Mesendoderm (in vitro differentiated cells): ENCODE measurements at regions not wholly inside any gene's neighbourhood (a gene's known extent, or its start where the extent isn't known, plus 50 kb on each side); places are given as distances from the start of the nearest gene placed in this dataset.

Source experiments
- DNase-seq: peaks from one replicate; pipeline ENCODE4 v3.0.0; 2013
- H2AK5ac ChIP-seq: 2 replicates; pipeline ENCODE4 v1.6.1; 2013; ENCODE audit warnings: low read length, inconsistent platforms
- H2BK120ac ChIP-seq: 2 replicates; pipeline ENCODE4 v1.6.1; 2013; ENCODE audit warnings: low read depth, mild to moderate bottlenecking, low read length, moderate library complexity, mixed read lengths
- H2BK15ac ChIP-seq: replicated peaks from 2 replicates; pipeline ENCODE4 v1.6.1; 2013; ENCODE audit warnings: low read depth, mild to moderate bottlenecking, moderate library complexity
- H2BK5ac ChIP-seq: 2 replicates; pipeline ENCODE4 v1.6.1; 2013; ENCODE audit warnings: low read length, inconsistent platforms
- H3K18ac ChIP-seq: 2 replicates; pipeline ENCODE4 v1.6.1; 2013; ENCODE audit warnings: mild to moderate bottlenecking, low read length, mixed read lengths
- H3K23ac ChIP-seq: one replicate; pipeline ENCODE4 v1.6.1; 2013; ENCODE audit warnings: low read length
- H3K27ac ChIP-seq: 2 replicates; pipeline ENCODE4 v1.5.1; 2013; ENCODE audit warnings: low read depth, mild to moderate bottlenecking, inconsistent platforms, low read length, moderate library complexity
- H3K27me3 ChIP-seq: 2 replicates; pipeline ENCODE4 v1.6.1; 2013; ENCODE audit warnings: low read length, control low read depth, mild to moderate bottlenecking, inconsistent platforms; ENCODE audit not compliant: insufficient read depth, poor library complexity
- H3K36me3 ChIP-seq: 2 replicates; pipeline ENCODE4 v1.6.1; 2013; ENCODE audit warnings: low read length, inconsistent platforms; ENCODE audit not compliant: control insufficient read depth, insufficient read depth
- H3K4ac ChIP-seq: one replicate; pipeline ENCODE4 v1.6.1; 2013; ENCODE audit warnings: low read depth, mild to moderate bottlenecking, low read length, moderate library complexity
- H3K4me1 ChIP-seq: 2 replicates; pipeline ENCODE4 v1.6.1; 2013; ENCODE audit warnings: low read depth, low read length, inconsistent platforms; ENCODE audit not compliant: control insufficient read depth
- H3K4me2 ChIP-seq: 2 replicates; pipeline ENCODE4 v1.6.1; 2013; ENCODE audit warnings: low read length
- H3K4me3 ChIP-seq: 2 replicates; pipeline ENCODE4 v1.5.1; 2013; ENCODE audit warnings: mild to moderate bottlenecking, low read length
- H3K56ac ChIP-seq: one replicate; pipeline ENCODE4 v1.6.1; 2013; ENCODE audit warnings: low read length
- H3K79me1 ChIP-seq: 2 replicates; pipeline ENCODE4 v1.6.1; 2013; ENCODE audit warnings: low read length, inconsistent platforms
- H3K79me2 ChIP-seq: 2 replicates; pipeline ENCODE4 v1.6.1; 2013; ENCODE audit warnings: mild to moderate bottlenecking, low read length; ENCODE audit not compliant: control insufficient read depth, insufficient read depth
- H3K9ac ChIP-seq: 2 replicates; pipeline ENCODE4 v1.6.1; 2013; ENCODE audit warnings: low read length, inconsistent platforms
- H4K5ac ChIP-seq: one replicate; pipeline ENCODE4 v1.6.1; 2013; ENCODE audit warnings: low read length
- H4K8ac ChIP-seq: one replicate; pipeline ENCODE4 v1.6.1; 2013; ENCODE audit warnings: low read depth, mild to moderate bottlenecking, control low read depth, low read length, moderate library complexity
- WGBS: extraction: QIAGEN DNeasy Blood & Tissue Kit; methylation state at CpG from one replicate; pipeline ENCODE4 v1.1.7; 2013; ENCODE audit warnings: low lambda C conversion rate, missing lambda C conversion rate; ENCODE audit not compliant: insufficient coverage; ENCODE audit errors: extremely low coverage; 5-methylcytosine and 5-hydroxymethylcytosine counted together

GRCh38 chr6:1136415-1136774 lies 175.5 kb upstream of the FOXQ1 start:
- Histone ChIP-seq H3K79me2 (no peaks in the 10 kb centered on the region), H3K36me3 (no peaks in the 10 kb centered on the region), H4K8ac (no peak overlapping the region), H2AK5ac (no peak overlapping the region), H2BK5ac (no peak overlapping the region), H2BK15ac (no peak overlapping the region), H3K4me3 (no peak overlapping the region), H3K9ac (no peak overlapping the region), H3K27ac (no peak overlapping the region), H3K27me3 (no peaks in the 10 kb centered on the region), H3K4me2 (no peak overlapping the region), H4K5ac (no peak overlapping the region), H2BK120ac (no peak overlapping the region), H3K79me1 (no peaks in the 10 kb centered on the region), H3K4me1 (no peaks in the 10 kb centered on the region), H3K18ac (no peak overlapping the region), H3K4ac (no peak overlapping the region), H3K23ac (no peak overlapping the region), H3K56ac (no peak overlapping the region)
- WGBS: no CpG with 5 or more reads among the region's 10 CpGs
- DNase-seq: no peak

- no CpG with 5 or more reads among the region's 7 CpGs for whole genome bisulfite sequencing
- H3K23ac ChIP-seq: no peak overlapping the region
- no peak overlapping the region for H3K18ac ChIP-seq
- H4K5ac ChIP-seq: no peak overlapping the region
- no peaks in the 10 kb centered on the region for H3K4me1 ChIP-seq
- no peaks in the 10 kb centered on the region for H3K36me3 ChIP-seq
- H3K4ac ChIP-seq: no peak overlapping the region
- H3K9ac ChIP-seq: no peak overlapping the region
- no peaks in the 10 kb centered on the region for H3K79me2 ChIP-seq
- no peak overlapping the region for H2AK5ac ChIP-seq
- no peak for DNase-seq
- no peak overlapping the region for H3K27ac ChIP-seq
- no peak overlapping the region for H4K8ac ChIP-seq
- no peaks in the 10 kb centered on the region for H3K79me1 ChIP-seq
- no peak overlapping the region for H2BK120ac ChIP-seq
- H3K27me3 ChIP-seq: no peaks in the 10 kb centered on the region
- no peak overlapping the region for H2BK5ac ChIP-seq
- no peak overlapping the region for H2BK15ac ChIP-seq
- H3K4me2 ChIP-seq: no peak overlapping the region
- no peak overlapping the region for H3K56ac ChIP-seq
- no peak overlapping the region for H3K4me3 ChIP-seq
These were observed 176.0 kb upstream of the FOXQ1 start for GRCh38 chr6:1135726-1136414.

GRCh38 chr6:1131285-1132079 lies 180.4 kb upstream of the FOXQ1 start:
- DNase-seq: no peak
- no peak overlapping the region for H3K4ac ChIP-seq

GRCh38 chr6:1130709-1131108 lies 181.2 kb upstream of the FOXQ1 start:
- no peak overlapping the region for H2BK15ac ChIP-seq
- no peak overlapping the region for H3K4me3 ChIP-seq
- no peak overlapping the region for H3K18ac ChIP-seq
- no peaks in the 10 kb centered on the region for H3K79me2 ChIP-seq
- WGBS: no CpG with 5 or more reads among the region's 7 CpGs
- no peaks in the 10 kb centered on the region for H3K27me3 ChIP-seq
- H3K4me1 ChIP-seq: no peaks in the 10 kb centered on the region
- no peak overlapping the region for H3K4ac ChIP-seq
- no peak overlapping the region for H3K4me2 ChIP-seq
- H3K27ac ChIP-seq: no peak overlapping the region
- H2BK5ac ChIP-seq: no peak overlapping the region
- DNase-seq: no peak
- no peaks in the 10 kb centered on the region for H3K79me1 ChIP-seq
- no peaks in the 10 kb centered on the region for H3K36me3 ChIP-seq
- H2AK5ac ChIP-seq: no peak overlapping the region
- no peak overlapping the region for H3K56ac ChIP-seq
- H3K23ac ChIP-seq: no peak overlapping the region
- H4K8ac ChIP-seq: no peak overlapping the region
- no peak overlapping the region for H2BK120ac ChIP-seq
- H3K9ac ChIP-seq: no peak overlapping the region
- H4K5ac ChIP-seq: no peak overlapping the region

More at GRCh38 chr6:1131285-1132079, 180.4 kb upstream of the FOXQ1 start:
- Histone ChIP-seq H3K18ac (no peak overlapping the region), H4K5ac (no peak overlapping the region), H3K36me3 (no peaks in the 10 kb centered on the region), H3K23ac (no peak overlapping the region), H3K4me1 (no peaks in the 10 kb centered on the region), H4K8ac (no peak overlapping the region), H3K4me3 (no peak overlapping the region), H3K27ac (no peak overlapping the region), H3K56ac (no peak overlapping the region), H3K27me3 (no peaks in the 10 kb centered on the region), H2BK5ac (no peak overlapping the region), H2AK5ac (no peak overlapping the region), H3K79me1 (no peaks in the 10 kb centered on the region), H3K4me2 (no peak overlapping the region), H2BK15ac (no peak overlapping the region), H2BK120ac (no peak overlapping the region), H3K9ac (no peak overlapping the region), H3K79me2 (no peaks in the 10 kb centered on the region)
- WGBS: no CpG with 5 or more reads among the region's 9 CpGs

GRCh38 chr6:1129131-1129530 lies 182.8 kb upstream of the FOXQ1 start:
- Histone ChIP-seq H3K4ac (no peak overlapping the region), H3K4me3 (no peak overlapping the region), H4K5ac (no peak overlapping the region), H3K27me3 (no peaks in the 10 kb centered on the region), H3K56ac (no peak overlapping the region), H2BK120ac (no peak overlapping the region), H3K36me3 (no peaks in the 10 kb centered on the region), H3K9ac (no peak overlapping the region), H2AK5ac (no peak overlapping the region), H3K27ac (no peak overlapping the region), H3K79me1 (no peaks in the 10 kb centered on the region), H4K8ac (no peak overlapping the region), H3K4me1 (no peaks in the 10 kb centered on the region), H3K18ac (no peak overlapping the region), H2BK5ac (no peak overlapping the region), H3K23ac (peak overlapping the region; percentile 66), H2BK15ac (no peak overlapping the region), H3K4me2 (no peak overlapping the region), H3K79me2 (no peaks in the 10 kb centered on the region)
- no peak for DNase-seq
- WGBS: no CpG with 5 or more reads among the region's 8 CpGs
